ENCODE measurements at regions not wholly inside any gene's neighbourhood (a gene's known extent, or its start where the extent isn't known, plus 50 kb on each side); places are given as distances from the start of the nearest gene placed in this dataset.

GRCh38 chr11:13896175-13896980 lies 66.1 kb upstream of the SPON1 start:
- TF ChIP-seq CTCF (IDR thresholded peaks at IDR 0.05) (no peak), POLR2A (IDR thresholded peaks at IDR 0.05) (no peak)
